ENCODE measurements at regions not wholly inside any gene's neighbourhood (a gene's known extent, or its start where the extent isn't known, plus 50 kb on each side); places are given as distances from the start of the nearest gene placed in this dataset.

- FAIRE-seq (no peak), DNase-seq (ENCODE audit: low read depth) (peak; percentile 55)
- H3K27me3 ChIP-seq (ENCODE audit: control insufficient read depth, insufficient read depth, low read length): no peaks in the 10 kb centered on the region
- H3K4me3 ChIP-seq (ENCODE audit: low read depth, low read length): no peak overlapping the region
- TF ChIP-seq CTCF (IDR thresholded peaks at IDR 0.05; ENCODE audit: insufficient read depth, low read length, severe bottlenecking): no peak
- H3K36me3 ChIP-seq (ENCODE audit: control insufficient read depth, insufficient read depth, low read length): no peaks in the 10 kb centered on the region
Measured at GRCh38 chr5:28226407-28226806, 1188.0 kb upstream of the CDH9 start.

GRCh38 chr5:28219539-28219938 is 1181.2 kb upstream of the CDH9 start:
- TF ChIP-seq CTCF (IDR thresholded peaks at IDR 0.05; ENCODE audit: insufficient read depth, low read length, severe bottlenecking): no peak
- no peaks in the 10 kb centered on the region for H3K36me3 ChIP-seq (ENCODE audit: control insufficient read depth, insufficient read depth, low read length)
- no peak for DNase-seq (ENCODE audit: low read depth)
- H3K27me3 ChIP-seq (ENCODE audit: control insufficient read depth, insufficient read depth, low read length): no peaks in the 10 kb centered on the region
- H3K4me3 ChIP-seq (ENCODE audit: low read depth, low read length): no peak overlapping the region
- FAIRE-seq: no peak

- Histone ChIP-seq H3K27me3 (ENCODE audit: control insufficient read depth, insufficient read depth, low read length) (no peaks in the 10 kb centered on the region), H3K4me3 (ENCODE audit: low read depth, low read length) (no peak overlapping the region), H3K36me3 (ENCODE audit: control insufficient read depth, insufficient read depth, low read length) (no peaks in the 10 kb centered on the region)
- TF ChIP-seq CTCF (IDR thresholded peaks at IDR 0.05; ENCODE audit: insufficient read depth, low read length, severe bottlenecking): no peak
- no peak for FAIRE-seq
- no peak for DNase-seq (ENCODE audit: low read depth)
Measured at GRCh38 chr5:28217695-28218094, 1179.3 kb upstream of the CDH9 start.

GRCh38 chr5:28216939-28217360 is 1178.6 kb upstream of the CDH9 start:
- H3K27me3 ChIP-seq (ENCODE audit: control insufficient read depth, insufficient read depth, low read length): no peaks in the 10 kb centered on the region
- no peak for DNase-seq (ENCODE audit: low read depth)
- FAIRE-seq: no peak
- no peaks in the 10 kb centered on the region for H3K36me3 ChIP-seq (ENCODE audit: control insufficient read depth, insufficient read depth, low read length)
- no peak for TF ChIP-seq CTCF (IDR thresholded peaks at IDR 0.05; ENCODE audit: insufficient read depth, low read length, severe bottlenecking)
- no peak overlapping the region for H3K4me3 ChIP-seq (ENCODE audit: low read depth, low read length)

GRCh38 chr5:28215091-28215490 is 1176.7 kb upstream of the CDH9 start:
- DNase-seq (ENCODE audit: low read depth) (no peak), FAIRE-seq (no peak)
- TF ChIP-seq CTCF (IDR thresholded peaks at IDR 0.05; ENCODE audit: insufficient read depth, low read length, severe bottlenecking): no peak
- H3K36me3 ChIP-seq (ENCODE audit: control insufficient read depth, insufficient read depth, low read length): no peaks in the 10 kb centered on the region
- H3K27me3 ChIP-seq (ENCODE audit: control insufficient read depth, insufficient read depth, low read length): no peaks in the 10 kb centered on the region
- no peak overlapping the region for H3K4me3 ChIP-seq (ENCODE audit: low read depth, low read length)

GRCh38 chr5:28214292-28214691 is 1175.9 kb upstream of the CDH9 start:
- Histone ChIP-seq H3K4me3 (ENCODE audit: low read depth, low read length) (no peak overlapping the region), H3K27me3 (ENCODE audit: control insufficient read depth, insufficient read depth, low read length) (no peaks in the 10 kb centered on the region), H3K36me3 (ENCODE audit: control insufficient read depth, insufficient read depth, low read length) (no peaks in the 10 kb centered on the region)
- DNase-seq (ENCODE audit: low read depth) (no peak), FAIRE-seq (no peak)
- no peak for TF ChIP-seq CTCF (IDR thresholded peaks at IDR 0.05; ENCODE audit: insufficient read depth, low read length, severe bottlenecking)
